SK-N-SH (cell line): ENCODE measurements at regions not wholly inside any gene's neighbourhood (a gene's known extent, or its start where the extent isn't known, plus 50 kb on each side); places are given as distances from the start of the nearest gene placed in this dataset.

Experiments used
- CTCF ChIA-PET: fragments of 300-600, 350-600 bp; formaldehyde crosslinking; extraction: SDS; loops from one replicate; lab custom pipeline; 2021; lab: Yijun Ruan, JAX
- POLR2A ChIA-PET: fragments of 350-600 bp; sonication (Branson Sonifier 250); formaldehyde crosslinking; extraction: SDS; loops from one replicate; lab custom pipeline; 2020; ENCODE audit warnings: antibody characterized with exemption, inconsistent platforms; lab: Yijun Ruan, JAX
- DNase-seq: peaks from one replicate; pipeline ENCODE4 v3.0.0; 2012
- H2AFZ ChIP-seq: fragments of 200-600 bp; sonication (generic); 2 replicates; pipeline ENCODE4 v1.8.1; 2016; ENCODE audit warnings: antibody characterized with exemption, mild to moderate bottlenecking, low read depth
- H3F3A ChIP-seq: fragments of 200-600 bp; sonication (generic); replicated peaks from 2 replicates; pipeline ENCODE3; 2016; ENCODE audit warnings: antibody characterized with exemption, mild to moderate bottlenecking; ENCODE audit not compliant: insufficient read depth
- H3K27ac ChIP-seq, 2 experiments: fragments of 200-500 bp in 1 of 2; fragments of 200-600 bp in 1 of 2; sonication (Bioruptor generic) in 1 of 2; sonication (generic), shearing (Covaris generic) in 1 of 2; 2 replicates each; pipeline versions ENCODE4 v1.5.1 to v1.6.1; 2014 to 2016; ENCODE audit warnings: low read depth in 2 of 2, inconsistent platforms in 1 of 2, low read length in 1 of 2, mild to moderate bottlenecking in 1 of 2, mixed read lengths in 1 of 2
- H3K27me3 ChIP-seq: fragments of 200-600 bp; sonication (generic), shearing (Covaris generic); 2 replicates; pipeline ENCODE4 v1.6.1; 2016; ENCODE audit warnings: mixed run types; ENCODE audit not compliant: insufficient read depth
- H3K36me3 ChIP-seq, 2 experiments: fragments of 200-500 bp in 1 of 2; fragments of 200-600 bp in 1 of 2; sonication (Bioruptor generic) in 1 of 2; sonication (generic) in 1 of 2; replicated peaks in 1 of 2; 2 replicates each; pipeline versions ENCODE3 to v1.5.1; 2014 to 2016; ENCODE audit warnings: low read length in 1 of 2, mild to moderate bottlenecking in 1 of 2; ENCODE audit not compliant: insufficient read depth in 2 of 2, control insufficient read depth in 1 of 2
- H3K4me1 ChIP-seq, 2 experiments: fragments of 200-500 bp in 1 of 2; fragments of 200-600 bp in 1 of 2; sonication (Bioruptor generic) in 1 of 2; sonication (generic), shearing (Covaris generic) in 1 of 2; 2 replicates each; pipeline versions ENCODE4 v1.5.1 to v1.6.1; 2014 to 2016; ENCODE audit warnings: low read depth in 1 of 2, low read length in 1 of 2, mixed run types in 1 of 2; ENCODE audit not compliant: insufficient read depth in 2 of 2, control insufficient read depth in 1 of 2
- H3K4me2 ChIP-seq: fragments of 200-600 bp; sonication (generic), shearing (Covaris generic); 2 replicates; pipeline ENCODE4 v1.6.1; 2017; ENCODE audit warnings: mixed run types
- H3K4me3 ChIP-seq, 2 experiments: fragments of 200-500 bp in 1 of 2; fragments of 200-600 bp in 1 of 2; sonication (Bioruptor generic) in 1 of 2; sonication (generic), shearing (Covaris generic) in 1 of 2; 2 replicates each; pipeline versions ENCODE4 v1.5.1 to v1.8.1; 2014 to 2016; ENCODE audit warnings: low read depth in 2 of 2, inconsistent platforms in 1 of 2, low read length in 1 of 2, mild to moderate bottlenecking in 1 of 2, mixed read lengths in 1 of 2, moderate library complexity in 1 of 2
- H3K79me2 ChIP-seq: fragments of 200-600 bp; sonication (generic); 2 replicates; pipeline ENCODE4 v1.8.1; 2017; ENCODE audit warnings: mild to moderate bottlenecking; ENCODE audit not compliant: insufficient read depth
- H3K9ac ChIP-seq: fragments of 200-600 bp; sonication (generic); 2 replicates; pipeline ENCODE4 v1.6.1; 2017; ENCODE audit warnings: mixed run types
- H3K9me2 ChIP-seq: fragments of 200-600 bp; sonication (generic); 2 replicates; pipeline ENCODE4 v1.6.1; 2017; ENCODE audit warnings: mixed run types
- H3K9me3 ChIP-seq: fragments of 200-600 bp; sonication (generic); 2 replicates; pipeline ENCODE4 v1.6.1; 2017; ENCODE audit warnings: mixed run types, mild to moderate bottlenecking, moderate library complexity
- H4K20me1 ChIP-seq: fragments of 200-600 bp; sonication (generic); 2 replicates; pipeline ENCODE4 v1.6.1; 2017; ENCODE audit warnings: mild to moderate bottlenecking, mixed run types; ENCODE audit not compliant: insufficient read depth
- ELF1 ChIP-seq: IDR thresholded peaks from 2 replicates; pipeline ENCODE4 v1.4.0; 2012
- EZH2phosphoT487 ChIP-seq: fragments of 200-600 bp; sonication (generic); IDR thresholded peaks from 2 replicates; pipeline ENCODE4 v1.6.1; 2017; ENCODE audit warnings: low read depth, mixed run types, mild to moderate bottlenecking, antibody characterized with exemption, moderate library complexity, borderline replicate concordance
- FOSL2 ChIP-seq: IDR thresholded peaks from 2 replicates; pipeline ENCODE4 v1.4.0; 2012; ENCODE audit warnings: low read depth, mild to moderate bottlenecking, moderate library complexity, borderline replicate concordance
- FOXJ3 ChIP-seq: sonication (generic); formaldehyde crosslinking; IDR thresholded peaks from 2 replicates; pipeline ENCODE4 v1.5.1; 2020; ENCODE audit warnings: mild to moderate bottlenecking, missing genetic modification reagents
- FOXM1 ChIP-seq: IDR thresholded peaks from 2 replicates; pipeline ENCODE4 v1.4.0; 2012; ENCODE audit warnings: low read depth, mild to moderate bottlenecking
- GATA2 ChIP-seq: sonication (generic); formaldehyde crosslinking; IDR thresholded peaks from 2 replicates; pipeline ENCODE4 v1.5.0; 2020; ENCODE audit warnings: mild to moderate bottlenecking, missing genetic modification reagents
- IRF3 ChIP-seq: fragments of 150-350 bp; IDR thresholded peaks from 2 replicates; pipeline ENCODE4 v1.6.1; 2016; ENCODE audit warnings: mild to moderate bottlenecking, low read depth, low read length
- MAX ChIP-seq: IDR thresholded peaks from 2 replicates; pipeline ENCODE4 v1.4.0; 2012; ENCODE audit warnings: low read depth
- MEF2A ChIP-seq: IDR thresholded peaks from 2 replicates; pipeline ENCODE4 v1.4.0; 2012; ENCODE audit warnings: low read depth, borderline replicate concordance
- POLR2AphosphoS5 ChIP-seq: IDR thresholded peaks from 2 replicates; pipeline ENCODE4 v1.6.1; 2012; ENCODE audit warnings: low read depth, low read length
- RCOR1 ChIP-seq: fragments of 150-350 bp; IDR thresholded peaks from 2 replicates; pipeline ENCODE4 v1.6.1; 2017; ENCODE audit warnings: antibody characterized with exemption, low read length
- SMC3 ChIP-seq: IDR thresholded peaks from 2 replicates; pipeline ENCODE4 v1.6.1; 2012; ENCODE audit warnings: low read depth, low read length, improper control_type of control experiment
- TCF12 ChIP-seq: IDR thresholded peaks from 2 replicates; pipeline ENCODE4 v1.4.0; 2012
- USF1 ChIP-seq: IDR thresholded peaks from 2 replicates; pipeline ENCODE4 v1.4.0; 2012; ENCODE audit warnings: low read depth, borderline replicate concordance
- YY1 ChIP-seq: IDR thresholded peaks from 2 replicates; pipeline ENCODE4 v1.4.0; 2012; ENCODE audit warnings: low read depth, mild to moderate bottlenecking
- WGBS: methylation state at CpG from one replicate; pipeline ENCODE4 v1.1.6; 2017; ENCODE audit warnings: low lambda C conversion rate; 5-methylcytosine and 5-hydroxymethylcytosine counted together

- no peaks in the 10 kb centered on the region for H4K20me1 ChIP-seq
- CTCF ChIA-PET = no interaction called here
- H3F3A ChIP-seq = no peaks in the 10 kb centered on the region
- no peak for DNase-seq
- no peaks in the 10 kb centered on the region for H3K27me3 ChIP-seq
- H3K4me3 ChIP-seq = no peak overlapping the region
- POLR2A ChIA-PET = no interaction called here
- no peaks in the 10 kb centered on the region for H3K79me2 ChIP-seq
- no peaks in the 10 kb centered on the region for H3K9me3 ChIP-seq
- H3K9me2 ChIP-seq = no peaks in the 10 kb centered on the region
- H3K4me1 ChIP-seq = peaks cover 0 to 8% of the 10 kb centered on the region in 2 experiments; a peak in 2 of 4 replicates
- H3K27ac ChIP-seq = no peak overlapping the region
- no peaks in the 10 kb centered on the region for H3K36me3 ChIP-seq
- H3K9ac ChIP-seq = no peak overlapping the region
- H3K4me2 ChIP-seq = no peak overlapping the region
- 93% methylated on average over 2 of the region's 2 CpGs for WGBS
- no peak overlapping the region for H2AFZ ChIP-seq
- TF ChIP-seq EZH2phosphoT487 = no peak
- TF ChIP-seq FOSL2 = no peak
- no peak for TF ChIP-seq FOXJ3
- no peak for TF ChIP-seq GATA2 (CRISPR knock-in tag)
- no peak for TF ChIP-seq RCOR1
- no peak for TF ChIP-seq YY1
- TF ChIP-seq SMC3 = no peak
These were observed 480.8 kb downstream of the CDH2 start for GRCh38 chr18:27696148-27696547.

GRCh38 chr18:27695503-27695902 lies 481.4 kb downstream of the CDH2 start:
- H3K4me2 ChIP-seq = no peak overlapping the region
- H3K27ac ChIP-seq = no peak overlapping the region
- no peaks in the 10 kb centered on the region for H3K79me2 ChIP-seq
- no peaks in the 10 kb centered on the region for H3F3A ChIP-seq
- 68% methylated on average over 4 of the region's 4 CpGs for whole genome bisulfite sequencing
- CTCF ChIA-PET = no interaction called here
- no peaks in the 10 kb centered on the region for H4K20me1 ChIP-seq
- no peak for DNase-seq
- no peak overlapping the region for H2AFZ ChIP-seq
- TF ChIP-seq FOXM1 (no peak), MAX (no peak), TCF12 (no peak), FOXJ3 (no peak), USF1 (no peak), YY1 (no peak), IRF3 (no peak), ELF1 (no peak), MEF2A (no peak), POLR2AphosphoS5 (no peak)
- no peaks in the 10 kb centered on the region for H3K36me3 ChIP-seq
- peaks cover 0 to 8% of the 10 kb centered on the region in 2 experiments; a peak in 2 of 4 replicates for H3K4me1 ChIP-seq
- no peak overlapping the region for H3K4me3 ChIP-seq
- H3K27me3 ChIP-seq = no peaks in the 10 kb centered on the region
- no peaks in the 10 kb centered on the region for H3K9me3 ChIP-seq
- no peak overlapping the region for H3K9ac ChIP-seq
- no peaks in the 10 kb centered on the region for H3K9me2 ChIP-seq
- POLR2A ChIA-PET = no interaction called here
